GM06990 (cell line): ENCODE measurements at regions not wholly inside any gene's neighbourhood (a gene's known extent, or its start where the extent isn't known, plus 50 kb on each side); places are given as distances from the start of the nearest gene placed in this dataset.

Experiments
- DNase-seq: peaks from one replicate; pipeline ENCODE4 v3.0.0-alpha.2; 2011; ENCODE audit not compliant: insufficient read length; ENCODE audit errors: extremely low read depth
- H3K27me3 ChIP-seq: replicated peaks from 2 replicates; pipeline ENCODE4 v1.6.0; 2011; ENCODE audit warnings: low read length; ENCODE audit not compliant: control insufficient read depth, insufficient read depth
- H3K36me3 ChIP-seq: 2 replicates; pipeline ENCODE4 v1.5.1; 2011; ENCODE audit warnings: low read length; ENCODE audit not compliant: control insufficient read depth, insufficient read depth
- H3K4me3 ChIP-seq: replicated peaks from 2 replicates; pipeline ENCODE4 v1.5.1; 2011; ENCODE audit warnings: low read depth, mild to moderate bottlenecking, control low read depth, low read length
- TF ChIP-seq, protein P1 (sequence below): IDR thresholded peaks from 2 replicates; pipeline ENCODE4 v1.5.1; 2011; ENCODE audit warnings: low read length, control low read depth, mild to moderate bottlenecking, inconsistent platforms; ENCODE audit not compliant: insufficient read depth, poor library complexity, severe bottlenecking

DNA sequence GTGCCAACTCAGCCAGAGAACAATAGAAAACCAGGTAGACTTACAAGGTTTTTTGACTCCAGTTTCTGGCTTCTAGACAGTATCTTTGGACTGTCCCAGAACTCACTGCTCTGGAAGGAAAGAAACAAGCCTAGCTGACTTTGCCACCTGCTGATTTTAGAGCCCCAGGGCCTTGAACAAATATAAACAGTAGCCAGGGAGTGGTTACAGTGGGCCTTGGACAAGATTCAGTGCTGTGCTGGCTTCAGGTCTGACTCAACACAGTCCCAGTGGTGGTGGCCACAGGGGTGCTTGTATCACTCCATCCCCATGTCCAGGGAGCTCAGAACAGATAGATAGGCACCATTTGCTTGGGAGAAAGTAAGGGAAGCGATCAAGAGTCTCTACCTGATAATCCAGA lies 694.1 kb upstream of the ADGRL3 start:
- TF ChIP-seq, protein P1, sequence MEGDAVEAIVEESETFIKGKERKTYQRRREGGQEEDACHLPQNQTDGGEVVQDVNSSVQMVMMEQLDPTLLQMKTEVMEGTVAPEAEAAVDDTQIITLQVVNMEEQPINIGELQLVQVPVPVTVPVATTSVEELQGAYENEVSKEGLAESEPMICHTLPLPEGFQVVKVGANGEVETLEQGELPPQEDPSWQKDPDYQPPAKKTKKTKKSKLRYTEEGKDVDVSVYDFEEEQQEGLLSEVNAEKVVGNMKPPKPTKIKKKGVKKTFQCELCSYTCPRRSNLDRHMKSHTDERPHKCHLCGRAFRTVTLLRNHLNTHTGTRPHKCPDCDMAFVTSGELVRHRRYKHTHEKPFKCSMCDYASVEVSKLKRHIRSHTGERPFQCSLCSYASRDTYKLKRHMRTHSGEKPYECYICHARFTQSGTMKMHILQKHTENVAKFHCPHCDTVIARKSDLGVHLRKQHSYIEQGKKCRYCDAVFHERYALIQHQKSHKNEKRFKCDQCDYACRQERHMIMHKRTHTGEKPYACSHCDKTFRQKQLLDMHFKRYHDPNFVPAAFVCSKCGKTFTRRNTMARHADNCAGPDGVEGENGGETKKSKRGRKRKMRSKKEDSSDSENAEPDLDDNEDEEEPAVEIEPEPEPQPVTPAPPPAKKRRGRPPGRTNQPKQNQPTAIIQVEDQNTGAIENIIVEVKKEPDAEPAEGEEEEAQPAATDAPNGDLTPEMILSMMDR = no peak
- Histone ChIP-seq H3K4me3 (no peak overlapping the region), H3K27me3 (no peaks in the 10 kb centered on the region), H3K36me3 (no peaks in the 10 kb centered on the region)
- no peak for DNase-seq

DNA sequence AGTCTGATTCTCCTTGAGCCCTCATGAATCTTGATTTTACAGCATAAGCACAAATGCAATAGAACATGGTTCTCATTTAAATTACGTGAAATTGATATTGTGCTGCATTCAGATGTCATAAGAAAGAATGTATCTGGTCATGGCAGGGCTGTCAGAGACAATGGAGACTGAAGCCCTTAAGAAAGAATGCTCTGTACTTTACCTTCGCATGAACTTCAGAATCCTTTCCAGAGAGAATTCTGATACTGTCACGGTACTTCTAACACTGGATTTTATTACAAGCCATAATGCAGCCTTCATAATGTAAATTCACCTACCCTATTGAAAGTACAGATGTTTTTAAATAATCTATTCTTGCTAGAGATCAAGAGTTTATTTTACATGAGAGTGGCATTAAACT lies 677.9 kb upstream of the ADGRL3 start:
- TF ChIP-seq, protein P1 = no peak

DNA sequence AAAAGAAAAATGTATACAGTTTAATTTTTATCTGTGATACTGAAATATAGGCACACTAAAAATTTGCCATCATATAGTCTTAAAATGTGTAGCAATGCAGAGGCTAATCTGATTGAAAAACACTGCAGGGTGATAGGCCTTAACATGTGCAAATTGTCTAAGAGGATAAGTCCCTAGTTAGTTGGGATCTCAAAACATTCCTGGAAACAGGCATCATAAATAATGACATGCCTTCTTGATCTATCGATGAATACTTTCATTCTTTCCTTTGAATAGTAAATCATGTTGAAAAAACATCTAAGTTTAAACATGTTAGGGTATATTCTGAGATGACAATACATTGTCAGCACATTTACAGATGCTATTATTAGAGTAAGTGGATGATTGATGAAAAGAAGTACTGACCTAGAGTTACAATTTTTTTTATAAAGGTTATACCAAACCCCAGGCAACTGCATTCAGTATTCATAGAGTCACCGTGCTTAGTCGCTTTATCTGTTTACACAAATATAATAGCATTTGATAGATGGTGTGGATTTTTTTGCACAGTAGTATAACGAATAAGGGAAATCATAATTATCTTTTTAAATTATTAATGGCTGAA lies 668.2 kb upstream of the ADGRL3 start:
- Histone ChIP-seq H3K4me3 (no peak overlapping the region), H3K36me3 (no peaks in the 10 kb centered on the region), H3K27me3 (no peaks in the 10 kb centered on the region)
- no peak for DNase-seq
- TF ChIP-seq, protein P1 = no peak

More for the DNA sequence above, 677.9 kb upstream of the ADGRL3 start:
- DNase-seq = no peak
- H3K36me3 ChIP-seq = no peaks in the 10 kb centered on the region
- no peak overlapping the region for H3K4me3 ChIP-seq
- H3K27me3 ChIP-seq = no peaks in the 10 kb centered on the region

DNA sequence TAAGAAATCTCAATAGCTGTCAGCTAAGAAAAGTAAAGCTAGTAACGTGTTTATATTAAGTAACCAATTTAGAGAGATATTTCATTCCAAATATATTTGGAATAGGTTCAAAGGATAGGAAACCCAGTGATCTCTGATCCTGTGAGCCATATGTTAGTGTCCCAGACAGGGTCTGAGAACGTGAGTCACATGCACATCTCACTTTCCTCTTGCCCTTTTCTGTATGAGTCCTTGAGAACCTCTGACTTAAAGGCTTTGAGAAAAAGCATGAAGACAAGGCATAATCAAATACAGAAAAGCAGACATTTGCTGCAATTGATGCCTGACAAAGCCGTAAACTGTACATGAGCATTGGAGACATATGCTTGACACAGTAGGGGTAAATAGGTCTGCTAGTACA lies 655.1 kb upstream of the ADGRL3 start:
- TF ChIP-seq, protein P1 = no peak
- Histone ChIP-seq H3K36me3 (no peaks in the 10 kb centered on the region), H3K4me3 (no peak overlapping the region), H3K27me3 (no peaks in the 10 kb centered on the region)
- DNase-seq = no peak

DNA sequence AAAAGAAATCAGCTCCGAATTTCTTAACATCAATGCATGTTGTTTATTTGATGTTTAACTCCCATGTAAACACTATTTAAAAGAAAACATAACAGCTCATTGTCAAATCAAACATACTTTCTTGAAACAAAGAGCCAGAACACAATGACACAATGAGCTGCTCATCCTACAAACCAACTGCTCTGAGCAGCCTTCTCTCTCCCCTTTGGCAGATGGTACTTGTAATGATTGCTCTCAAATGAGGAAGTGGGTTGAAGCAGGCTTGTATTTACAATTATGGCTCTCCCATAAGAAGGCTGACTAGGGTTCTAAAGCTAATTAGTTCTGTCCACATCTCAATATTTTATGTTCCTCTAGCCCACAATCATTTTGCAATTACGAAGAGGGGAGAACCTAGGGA lies 637.8 kb upstream of the ADGRL3 start:
- Histone ChIP-seq H3K27me3 (no peaks in the 10 kb centered on the region), H3K4me3 (no peak overlapping the region), H3K36me3 (no peaks in the 10 kb centered on the region)
- TF ChIP-seq, protein P1 = no peak
- no peak for DNase-seq

DNA sequence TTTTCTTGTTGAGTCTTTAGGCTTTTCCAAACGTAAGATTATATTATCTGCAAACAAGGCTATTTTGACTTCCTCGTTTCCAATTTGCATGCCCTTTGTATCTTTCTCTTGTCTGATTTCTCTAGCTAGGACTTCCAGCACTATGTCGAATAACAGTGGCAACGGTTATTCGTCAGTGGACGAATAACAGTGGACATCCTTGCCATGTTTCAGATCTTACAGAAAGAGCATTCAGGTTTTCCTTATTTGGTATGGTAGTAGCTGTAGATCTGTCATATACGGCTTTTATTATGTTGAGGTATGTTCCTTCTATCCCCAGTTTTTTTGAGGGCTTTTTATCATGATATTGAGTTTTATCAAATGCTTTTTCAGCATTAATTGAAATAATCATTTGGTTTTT lies 634.6 kb upstream of the ADGRL3 start:
- DNase-seq = no peak
- Histone ChIP-seq H3K4me3 (no peak overlapping the region), H3K27me3 (no peaks in the 10 kb centered on the region), H3K36me3 (no peaks in the 10 kb centered on the region)
- TF ChIP-seq, protein P1 = no peak
